SU-DHL-6 (cell line): ENCODE measurements at regions not wholly inside any gene's neighbourhood (a gene's known extent, or its start where the extent isn't known, plus 50 kb on each side); places are given as distances from the start of the nearest gene placed in this dataset.

Source experiments
- H2AFZ ChIP-seq: fragments of 200-600 bp; sonication (generic); 2 replicates; pipeline ENCODE4 v1.6.1; 2014; ENCODE audit warnings: low read depth, mild to moderate bottlenecking, moderate library complexity, mixed read lengths, antibody characterized with exemption, low read length; ENCODE audit not compliant: severe bottlenecking
- H3F3A ChIP-seq: fragments of 200-600 bp; shearing (Covaris generic); 2 replicates; pipeline ENCODE4 v1.6.0; 2016; ENCODE audit warnings: antibody characterized with exemption, mild to moderate bottlenecking; ENCODE audit not compliant: insufficient read depth
- H3K27ac ChIP-seq: fragments of 200-600 bp; sonication (generic); 2 replicates; pipeline ENCODE4 v1.5.1; 2016; ENCODE audit warnings: low read depth, mild to moderate bottlenecking, low read length, moderate library complexity, mixed read lengths
- H3K27me3 ChIP-seq: fragments of 200-600 bp; sonication (generic), shearing (Covaris generic); 2 replicates; pipeline ENCODE4 v1.6.0; 2014; ENCODE audit warnings: mild to moderate bottlenecking, low read length
- H3K36me3 ChIP-seq: fragments of 200-600 bp; sonication (generic); 2 replicates; pipeline ENCODE4 v1.6.1; 2014; ENCODE audit warnings: mild to moderate bottlenecking, low read length, mixed read lengths
- H3K4me2 ChIP-seq: fragments of 300-600, 200-600 bp; shearing (Covaris generic), sonication (generic); 2 replicates; pipeline ENCODE4 v1.6.0; 2014; ENCODE audit warnings: low read length, low read depth, mild to moderate bottlenecking; ENCODE audit not compliant: poor library complexity, severe bottlenecking
- H3K4me3 ChIP-seq: fragments of 200-600 bp; sonication (generic); 2 replicates; pipeline ENCODE4 v1.5.1; 2014; ENCODE audit warnings: antibody characterized with exemption, low read length, mild to moderate bottlenecking, mixed read lengths; ENCODE audit not compliant: insufficient read depth, poor library complexity, severe bottlenecking
- H3K79me2 ChIP-seq: fragments of 200-600 bp; sonication (generic); 2 replicates; pipeline ENCODE4 v1.6.1; 2014; ENCODE audit warnings: mild to moderate bottlenecking, low read length, moderate library complexity; ENCODE audit not compliant: insufficient read depth
- H3K9ac ChIP-seq: fragments of 200-600 bp; sonication (generic); 2 replicates; pipeline ENCODE4 v1.7.0; 2014; ENCODE audit warnings: mild to moderate bottlenecking, low read length
- H3K9me2 ChIP-seq: fragments of 200-600 bp; sonication (generic); replicated peaks from 2 replicates; pipeline ENCODE4 v1.6.1; 2014; ENCODE audit warnings: low read length; ENCODE audit not compliant: insufficient read depth
- H3K9me3 ChIP-seq: fragments of 200-600 bp; sonication (generic); 2 replicates; pipeline ENCODE4 v1.6.1; 2014; ENCODE audit warnings: low read length, mixed read lengths; ENCODE audit not compliant: insufficient read depth
- H4K20me1 ChIP-seq: fragments of 200-600 bp; sonication (generic); 2 replicates; pipeline ENCODE4 v1.6.1; 2014; ENCODE audit warnings: low read depth, mild to moderate bottlenecking, antibody characterized with exemption, low read length, moderate library complexity, mixed read lengths
- EZH2phosphoT487 ChIP-seq: fragments of 200-600 bp; sonication (generic), shearing (Covaris generic); conservative IDR thresholded peaks from 2 replicates; pipeline ENCODE4 v1.6.1; 2018; ENCODE audit warnings: mild to moderate bottlenecking, antibody characterized with exemption, low read length, moderate library complexity, mixed read lengths
- TF ChIP-seq, protein P1 (sequence below): fragments of 200-600 bp; sonication (generic); IDR thresholded peaks from one replicate; pipeline ENCODE4 v1.5.1; 2017; ENCODE audit warnings: antibody characterized with exemption, mild to moderate bottlenecking, low read length, moderate library complexity; ENCODE audit not compliant: insufficient read depth, poor library complexity, severe bottlenecking

DNA sequence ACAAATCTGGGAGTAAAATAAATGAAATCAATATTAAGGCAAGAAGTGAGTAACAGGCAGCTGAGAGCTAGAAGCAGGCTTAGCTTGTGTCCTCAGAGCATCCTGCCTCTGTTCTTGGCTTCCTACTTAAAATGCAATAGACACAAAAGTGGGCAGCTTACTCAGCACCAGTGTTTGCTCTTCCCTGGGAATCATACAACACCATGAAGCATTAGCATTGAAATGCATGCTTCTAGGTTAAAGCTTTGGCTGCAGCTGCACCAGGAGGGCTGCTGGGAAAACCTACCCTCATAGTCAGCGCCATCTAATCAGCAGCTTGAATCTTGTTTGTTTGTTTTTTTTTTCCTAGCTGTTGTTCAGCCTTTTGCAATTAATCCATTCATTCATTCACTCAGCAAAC is 104.2 kb upstream of the VWC2 start:
- H3K36me3 ChIP-seq, result no peaks in the 10 kb centered on the region
- no peak overlapping the region for H3K9ac ChIP-seq
- H3K27ac ChIP-seq, result no peak overlapping the region
- H3K79me2 ChIP-seq, result no peaks in the 10 kb centered on the region
- no peaks in the 10 kb centered on the region for H3K9me3 ChIP-seq
- H3F3A ChIP-seq, result no peaks in the 10 kb centered on the region
- H4K20me1 ChIP-seq, result no peaks in the 10 kb centered on the region
- no peak overlapping the region for H3K4me2 ChIP-seq
- H3K9me2 ChIP-seq, result no peaks in the 10 kb centered on the region
- H3K4me3 ChIP-seq, result no peak overlapping the region
- TF ChIP-seq, protein P1, sequence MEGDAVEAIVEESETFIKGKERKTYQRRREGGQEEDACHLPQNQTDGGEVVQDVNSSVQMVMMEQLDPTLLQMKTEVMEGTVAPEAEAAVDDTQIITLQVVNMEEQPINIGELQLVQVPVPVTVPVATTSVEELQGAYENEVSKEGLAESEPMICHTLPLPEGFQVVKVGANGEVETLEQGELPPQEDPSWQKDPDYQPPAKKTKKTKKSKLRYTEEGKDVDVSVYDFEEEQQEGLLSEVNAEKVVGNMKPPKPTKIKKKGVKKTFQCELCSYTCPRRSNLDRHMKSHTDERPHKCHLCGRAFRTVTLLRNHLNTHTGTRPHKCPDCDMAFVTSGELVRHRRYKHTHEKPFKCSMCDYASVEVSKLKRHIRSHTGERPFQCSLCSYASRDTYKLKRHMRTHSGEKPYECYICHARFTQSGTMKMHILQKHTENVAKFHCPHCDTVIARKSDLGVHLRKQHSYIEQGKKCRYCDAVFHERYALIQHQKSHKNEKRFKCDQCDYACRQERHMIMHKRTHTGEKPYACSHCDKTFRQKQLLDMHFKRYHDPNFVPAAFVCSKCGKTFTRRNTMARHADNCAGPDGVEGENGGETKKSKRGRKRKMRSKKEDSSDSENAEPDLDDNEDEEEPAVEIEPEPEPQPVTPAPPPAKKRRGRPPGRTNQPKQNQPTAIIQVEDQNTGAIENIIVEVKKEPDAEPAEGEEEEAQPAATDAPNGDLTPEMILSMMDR, result no peak
- TF ChIP-seq EZH2phosphoT487, result no peak
- H2AFZ ChIP-seq, result no peak overlapping the region
- H3K27me3 ChIP-seq, result no peaks in the 10 kb centered on the region

DNA sequence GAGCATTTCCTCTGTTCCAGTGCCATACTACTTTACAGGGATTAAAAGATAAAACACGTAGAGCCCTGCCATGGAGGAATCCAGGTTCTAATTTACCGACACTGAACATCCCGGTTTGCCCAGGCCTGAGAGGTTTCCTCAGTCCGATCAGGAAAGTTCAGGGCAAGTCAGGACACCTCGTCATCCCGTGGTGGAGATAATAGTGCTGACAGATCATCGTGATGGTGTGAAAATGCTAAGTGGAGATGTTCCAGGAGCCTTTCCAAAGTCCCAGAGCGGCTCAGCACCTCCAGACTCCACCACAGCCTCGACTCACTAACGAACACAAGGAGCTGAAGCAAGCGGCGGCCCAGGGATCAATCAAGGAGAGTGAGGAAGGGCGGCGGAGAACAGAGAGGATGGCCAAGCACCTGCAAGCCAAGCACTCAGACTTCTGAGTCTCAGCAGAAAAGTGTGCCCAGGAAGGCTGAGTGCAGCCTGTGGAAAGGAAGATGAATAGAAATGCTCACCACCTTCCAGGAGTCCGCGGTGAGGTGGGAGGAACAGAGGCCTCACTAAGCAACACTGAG is 103.7 kb upstream of the VWC2 start:
- no peaks in the 10 kb centered on the region for H3K36me3 ChIP-seq
- H4K20me1 ChIP-seq, result no peaks in the 10 kb centered on the region
- H3K9me2 ChIP-seq, result no peaks in the 10 kb centered on the region
- H2AFZ ChIP-seq, result no peak overlapping the region
- H3K4me2 ChIP-seq, result no peak overlapping the region
- no peaks in the 10 kb centered on the region for H3K9me3 ChIP-seq
- no peak overlapping the region for H3K27ac ChIP-seq
- no peaks in the 10 kb centered on the region for H3K27me3 ChIP-seq
- H3K9ac ChIP-seq, result no peak overlapping the region
- no peaks in the 10 kb centered on the region for H3K79me2 ChIP-seq
- no peaks in the 10 kb centered on the region for H3F3A ChIP-seq
- TF ChIP-seq, protein P1, result no peak
- no peak for TF ChIP-seq EZH2phosphoT487
- H3K4me3 ChIP-seq, result no peak overlapping the region

DNA sequence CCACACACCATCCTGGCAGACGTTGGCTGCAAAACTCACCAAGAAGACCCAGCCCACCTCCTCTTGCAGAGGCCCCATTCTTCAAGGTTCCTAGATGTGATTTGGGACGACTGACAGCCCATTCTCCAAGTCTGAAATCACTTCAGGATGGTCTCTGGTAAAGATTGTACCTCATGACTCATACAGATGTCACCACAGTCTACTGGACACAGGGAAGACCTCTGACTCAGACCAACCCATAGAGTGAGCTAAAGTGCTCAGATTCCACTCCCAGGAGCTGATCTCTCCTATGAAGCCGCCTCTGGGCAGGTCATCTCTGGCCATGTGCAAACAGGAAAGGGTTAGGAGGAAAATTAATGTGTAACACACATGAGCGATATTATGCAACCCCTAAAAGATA is 102.4 kb upstream of the VWC2 start:
- Histone ChIP-seq H3K9me3 (no peaks in the 10 kb centered on the region), H3F3A (no peaks in the 10 kb centered on the region), H3K4me3 (no peak overlapping the region), H3K9ac (no peak overlapping the region), H3K36me3 (no peaks in the 10 kb centered on the region), H2AFZ (no peak overlapping the region), H3K9me2 (no peaks in the 10 kb centered on the region), H3K27ac (no peak overlapping the region), H3K79me2 (no peaks in the 10 kb centered on the region), H3K27me3 (no peaks in the 10 kb centered on the region), H3K4me2 (no peak overlapping the region), H4K20me1 (no peaks in the 10 kb centered on the region)
- no peak for TF ChIP-seq EZH2phosphoT487
- TF ChIP-seq, protein P1, result no peak

GRCh38 chr7:49692516-49692915 is 80.9 kb upstream of the VWC2 start:
- no peaks in the 10 kb centered on the region for H3K79me2 ChIP-seq
- no peaks in the 10 kb centered on the region for H3K36me3 ChIP-seq
- H3K9ac ChIP-seq, result no peak overlapping the region
- H3K9me3 ChIP-seq, result no peaks in the 10 kb centered on the region
- H3K4me3 ChIP-seq, result no peak overlapping the region
- 0 out of 2 replicates have a peak, but pooled peaks cover 6% of the 10 kb centered on the region for H3K27me3 ChIP-seq
- H3K4me2 ChIP-seq, result no peak overlapping the region
- no peaks in the 10 kb centered on the region for H4K20me1 ChIP-seq
- no peak overlapping the region for H3K27ac ChIP-seq
- no peak overlapping the region for H2AFZ ChIP-seq
- no peaks in the 10 kb centered on the region for H3F3A ChIP-seq
- TF ChIP-seq, protein P1, result no peak
- TF ChIP-seq EZH2phosphoT487, result no peak
- H3K9me2 ChIP-seq, result no peaks in the 10 kb centered on the region
